ENCODE measurements at regions not wholly inside any gene's neighbourhood (a gene's known extent, or its start where the extent isn't known, plus 50 kb on each side); places are given as distances from the start of the nearest gene placed in this dataset.

DNA sequence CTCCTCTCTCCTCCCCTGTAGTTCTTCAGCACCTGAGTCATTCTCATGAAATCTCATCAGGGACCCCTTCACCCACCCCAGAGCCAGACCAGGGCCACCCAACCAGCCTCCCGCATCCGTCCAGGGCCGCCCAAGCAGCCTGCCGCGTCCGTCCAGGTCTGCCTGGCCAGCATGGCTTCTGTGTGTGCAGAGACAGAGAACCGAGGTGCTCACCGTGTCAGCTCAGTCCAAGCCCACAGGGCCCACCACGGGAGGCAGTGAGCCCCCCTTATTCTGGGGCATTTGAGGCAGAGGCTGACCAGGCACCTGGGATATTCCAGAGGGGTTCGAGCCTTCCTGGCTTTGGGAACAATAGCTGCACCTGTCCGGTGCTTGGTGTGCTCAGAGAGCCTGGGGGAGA is 1117.3 kb downstream of the BRD1 start:
- Histone ChIP-seq H3K36me3 (replicated peaks in 1 of 2; ENCODE audit: control extremely low read depth in 1 of 2, control insufficient read depth in 1 of 2, extremely low read depth in 1 of 2, insufficient read depth in 2 of 2, low read length in 1 of 2) (no peaks in the 10 kb centered on the region), H3K4me3 (ENCODE audit: control extremely low read depth in 1 of 5, extremely low read depth in 1 of 5, insufficient read depth in 1 of 5, low read depth in 2 of 5, low read length in 4 of 5) (no peak overlapping the region), H3K4me1 (ENCODE audit: control insufficient read depth in 2 of 2, insufficient read depth in 2 of 2, low read length in 2 of 2) (no peaks in the 10 kb centered on the region), H3K27me3 (replicated peaks in 1 of 4; ENCODE audit: control extremely low read depth in 1 of 4, control insufficient read depth in 3 of 4, insufficient read depth in 4 of 4, low read length in 3 of 4) (no peaks in the 10 kb centered on the region), H3K27ac (ENCODE audit: low read length in 2 of 2) (no peak overlapping the region), H2AFZ (ENCODE audit: insufficient read depth, low read depth, low read length, poor library complexity, severe bottlenecking) (no peak overlapping the region), H3K9ac (ENCODE audit: low read length) (no peak overlapping the region), H4K20me1 (ENCODE audit: control insufficient read depth, insufficient read depth, low read length, poor library complexity, severe bottlenecking) (no peaks in the 10 kb centered on the region), H3K4me2 (replicated peaks; ENCODE audit: low read depth, low read length, poor library complexity, severe bottlenecking) (no peak overlapping the region), H3K79me2 (ENCODE audit: control insufficient read depth, insufficient read depth, low read length) (no peaks in the 10 kb centered on the region), H3K9me3 (ENCODE audit: control extremely low read depth in 1 of 3, control insufficient read depth in 2 of 3, insufficient read depth in 1 of 3, low read length in 2 of 3) (peaks cover 0 to 18% (median 0%) of the 10 kb centered on the region in 3 donors)
- intact Hi-C loops (cut with micrococcal nuclease): no loop called here
- ChIA-PET CTCF (no interaction called here), POLR2A (no interaction called here)
- 74% methylated on average over 11 of the region's 11 CpGs for WGBS (ENCODE audit: insufficient coverage)
- DNase-seq (no peak), ATAC-seq (ENCODE audit: low read depth) (no peak)
- no peak for TF ChIP-seq EZH2 (IDR thresholded peaks at IDR 0.05; ENCODE audit: borderline replicate concordance, insufficient read depth, low read depth, low read length, poor library complexity, severe bottlenecking)
- TF ChIP-seq CTCF (IDR thresholded peaks at IDR 0.05): no peak
- no peaks in the 10 kb centered on the region for H3K27me3 Mint-ChIP-seq
- H3K27ac Mint-ChIP-seq: no peak overlapping the region
- H3K9me3 Mint-ChIP-seq (ENCODE audit: insufficient read depth): no peaks in the 10 kb centered on the region
- H3K4me1 Mint-ChIP-seq: no peaks in the 10 kb centered on the region
- H3K4me3 Mint-ChIP-seq: no peak overlapping the region

- no peaks in the 10 kb centered on the region for H3K79me2 ChIP-seq (ENCODE audit: control insufficient read depth, insufficient read depth, low read length)
- CTCF ChIA-PET: no interaction called here
- H3K4me2 ChIP-seq (replicated peaks; ENCODE audit: low read depth, low read length, poor library complexity, severe bottlenecking): no peak overlapping the region
- DNase-seq (no peak), ATAC-seq (ENCODE audit: low read depth) (no peak)
- no peak overlapping the region for H3K9ac ChIP-seq (ENCODE audit: low read length)
- no peaks in the 10 kb centered on the region for H3K27me3 ChIP-seq (replicated peaks in 1 of 4; ENCODE audit: control extremely low read depth in 1 of 4, control insufficient read depth in 3 of 4, insufficient read depth in 4 of 4, low read length in 3 of 4)
- H3K4me3 ChIP-seq (ENCODE audit: control extremely low read depth in 1 of 5, extremely low read depth in 1 of 5, insufficient read depth in 1 of 5, low read depth in 2 of 5, low read length in 4 of 5): no peak overlapping the region
- no peak for TF ChIP-seq EZH2 (IDR thresholded peaks at IDR 0.05; ENCODE audit: borderline replicate concordance, insufficient read depth, low read depth, low read length, poor library complexity, severe bottlenecking)
- no peak for TF ChIP-seq CTCF (IDR thresholded peaks at IDR 0.05)
- Mint-ChIP-seq H3K4me3 (no peak overlapping the region), H3K4me1 (no peaks in the 10 kb centered on the region), H3K27me3 (no peaks in the 10 kb centered on the region), H3K27ac (no peak overlapping the region), H3K9me3 (ENCODE audit: insufficient read depth) (no peaks in the 10 kb centered on the region)
- no peaks in the 10 kb centered on the region for H3K36me3 ChIP-seq (replicated peaks in 1 of 2; ENCODE audit: control extremely low read depth in 1 of 2, control insufficient read depth in 1 of 2, extremely low read depth in 1 of 2, insufficient read depth in 2 of 2, low read length in 1 of 2)
- H3K4me1 ChIP-seq (ENCODE audit: control insufficient read depth in 2 of 2, insufficient read depth in 2 of 2, low read length in 2 of 2): no peaks in the 10 kb centered on the region
- 90% methylated on average over 8 of the region's 8 CpGs for WGBS (ENCODE audit: insufficient coverage)
- H4K20me1 ChIP-seq (ENCODE audit: control insufficient read depth, insufficient read depth, low read length, poor library complexity, severe bottlenecking): no peaks in the 10 kb centered on the region
- intact Hi-C loops (cut with micrococcal nuclease): no loop called here
- POLR2A ChIA-PET: no interaction called here
- peaks cover 0 to 14% (median 0%) of the 10 kb centered on the region in 3 donors for H3K9me3 ChIP-seq (ENCODE audit: control extremely low read depth in 1 of 3, control insufficient read depth in 2 of 3, insufficient read depth in 1 of 3, low read length in 2 of 3)
- no peak overlapping the region for H3K27ac ChIP-seq (ENCODE audit: low read length in 2 of 2)
- no peak overlapping the region for H2AFZ ChIP-seq (ENCODE audit: insufficient read depth, low read depth, low read length, poor library complexity, severe bottlenecking)
These were observed 1117.7 kb downstream of the BRD1 start for GRCh38 chr22:48709976-48710375.
